ENCODE measurements at regions not wholly inside any gene's neighbourhood (a gene's known extent, or its start where the extent isn't known, plus 50 kb on each side); places are given as distances from the start of the nearest gene placed in this dataset.
"Not testable (repeated sequence)": the region's sequence is repeated elsewhere in the genome, so short reads cannot be mapped to it uniquely, and the experiment has no call there.

- TF ChIP-seq CTCF (IDR thresholded peaks at IDR 0.05; ENCODE audit: insufficient read depth, low read length); POLR2AphosphoS5 (IDR thresholded peaks at IDR 0.05; ENCODE audit: low read depth): not testable (repeated sequence)
Measured at GRCh38 chr10:130718744-130719447, 582.7 kb downstream of the GLRX3 start.
